PC-9 (cell line): ENCODE measurements at regions not wholly inside any gene's neighbourhood (a gene's known extent, or its start where the extent isn't known, plus 50 kb on each side); places are given as distances from the start of the nearest gene placed in this dataset.

Experiments used
- CTCF ChIP-seq: fragments of 200-600 bp; sonication (generic); conservative IDR thresholded peaks from 2 replicates; pipeline ENCODE4 v1.6.1; 2017; ENCODE audit warnings: mixed run types, antibody characterized with exemption, mild to moderate bottlenecking, moderate library complexity
- EZH2 ChIP-seq: fragments of 200-600 bp; sonication (generic); IDR thresholded peaks from 2 replicates; pipeline ENCODE4 v1.8.0; 2017; ENCODE audit warnings: antibody characterized with exemption, low read depth

- no peak for TF ChIP-seq CTCF
- TF ChIP-seq EZH2, result no peak
Measured at GRCh38 chr2:66093371-66093770, 341.6 kb upstream of the MEIS1 start.
